CD4-positive, alpha-beta memory T cell (primary cell): ENCODE measurements at regions not wholly inside any gene's neighbourhood (a gene's known extent, or its start where the extent isn't known, plus 50 kb on each side); places are given as distances from the start of the nearest gene placed in this dataset.

Source experiments
- CTCF ChIA-PET: fragments of 350-600 bp; sonication (Branson Sonifier 250); formaldehyde crosslinking; loops from one replicate; lab custom pipeline; 2021; ENCODE audit warnings: inconsistent platforms; ENCODE audit not compliant: partially characterized antibody; lab: Charles Lee
- POLR2A ChIA-PET: fragments of 350-600 bp; sonication (Branson Sonifier 250); formaldehyde crosslinking; loops from one replicate; lab custom pipeline; 2021; ENCODE audit not compliant: partially characterized antibody; lab: Charles Lee
- DNase-seq, 5 donors: peaks; one replicate each; pipeline versions ENCODE4 v3.0.0 to v3.0.0-alpha.2; 2020 to 2022; ENCODE audit warnings: mixed read lengths in 1 of 5
- H3K27ac ChIP-seq: one replicate; pipeline ENCODE4 v1.7.0; 2013; ENCODE audit warnings: low read depth, low read length
- H3K27me3 ChIP-seq: 2 replicates; pipeline ENCODE4 v1.7.0; 2013; ENCODE audit warnings: mild to moderate bottlenecking, low read length, moderate library complexity; ENCODE audit not compliant: insufficient read depth
- H3K36me3 ChIP-seq: 2 replicates; pipeline ENCODE4 v1.7.0; 2013; ENCODE audit warnings: mild to moderate bottlenecking, low read length, moderate library complexity; ENCODE audit not compliant: insufficient read depth
- H3K4me1 ChIP-seq: 2 replicates; pipeline ENCODE4 v1.7.0; 2013; ENCODE audit warnings: mild to moderate bottlenecking, low read length, moderate library complexity; ENCODE audit not compliant: insufficient read depth
- H3K4me3 ChIP-seq, 2 donors: one replicate each; pipeline ENCODE4 v1.7.0; 2013; ENCODE audit warnings: low read length in 2 of 2, mild to moderate bottlenecking in 1 of 2
- H3K9me3 ChIP-seq, 2 donors: one replicate each; pipeline ENCODE4 v1.7.0; 2013; ENCODE audit warnings: low read length in 2 of 2, control low read depth in 1 of 2; ENCODE audit not compliant: control insufficient read depth in 1 of 2
- H3K27ac Mint-ChIP-seq, 7 donors: one replicate each; pipeline ENCODE4 v1.8.0; 2020 to 2021; ENCODE audit warnings: mixed read lengths in 7 of 7, mild to moderate bottlenecking in 6 of 7, inconsistent platforms in 3 of 7, moderate library complexity in 3 of 7
- H3K27me3 Mint-ChIP-seq, 2 donors: one replicate each; pipeline ENCODE4 v1.8.0; 2020 to 2021; ENCODE audit warnings: mixed read lengths in 2 of 2
- H3K36me3 Mint-ChIP-seq, 2 donors: one replicate each; pipeline ENCODE4 v1.8.0; 2020 to 2021; ENCODE audit warnings: mixed read lengths in 2 of 2, inconsistent platforms in 1 of 2, mild to moderate bottlenecking in 1 of 2
- H3K4me1 Mint-ChIP-seq, 4 donors: one replicate each; pipeline ENCODE4 v1.8.0; 2020 to 2021; ENCODE audit warnings: mixed read lengths in 4 of 4, mild to moderate bottlenecking in 1 of 4
- H3K4me3 Mint-ChIP-seq, 8 donors: one replicate each; pipeline ENCODE4 v1.8.0; 2020 to 2021; ENCODE audit warnings: mixed read lengths in 8 of 8, mild to moderate bottlenecking in 7 of 8, moderate library complexity in 6 of 8, inconsistent platforms in 3 of 8
- H3K9me3 Mint-ChIP-seq, 8 donors: one replicate each; pipeline ENCODE4 v1.8.0; 2020 to 2021; ENCODE audit warnings: mixed read lengths in 8 of 8, mild to moderate bottlenecking in 5 of 8, inconsistent platforms in 3 of 8, moderate library complexity in 1 of 8
- intact Hi-C: fragments of 100-400 bp; cut with micrococcal nuclease; formaldehyde crosslinking; loops from one replicate; pipeline ENCODE4 v1.15.1; 2023

GRCh38 chr15:88987591-88987933 lies 74.4 kb upstream of the MFGE8 start:
- ChIA-PET POLR2A (no interaction called here), CTCF (no interaction called here)
- peak overlapping the region in 1 of 7 donors; percentile 13 for H3K27ac Mint-ChIP-seq
- no peaks in the 10 kb centered on the region for H3K36me3 Mint-ChIP-seq
- no peak overlapping the region for H3K4me3 ChIP-seq
- H3K27ac ChIP-seq, result no peak overlapping the region
- H3K36me3 ChIP-seq, result no peaks in the 10 kb centered on the region
- no peaks in the 10 kb centered on the region for H3K9me3 Mint-ChIP-seq
- no peaks in the 10 kb centered on the region for H3K4me1 Mint-ChIP-seq
- H3K4me1 ChIP-seq, result no peaks in the 10 kb centered on the region
- H3K27me3 ChIP-seq, result no peaks in the 10 kb centered on the region
- intact Hi-C loops, result no loop called here
- H3K9me3 ChIP-seq, result no peaks in the 10 kb centered on the region
- DNase-seq, result no peak
- H3K4me3 Mint-ChIP-seq, result no peak overlapping the region
- peaks cover 2% of the 10 kb centered on the region in 2 donors for H3K27me3 Mint-ChIP-seq

- H3K27ac ChIP-seq, result no peak overlapping the region
- H3K27me3 ChIP-seq, result no peaks in the 10 kb centered on the region
- H3K9me3 Mint-ChIP-seq, result no peaks in the 10 kb centered on the region
- H3K4me1 Mint-ChIP-seq, result no peaks in the 10 kb centered on the region
- H3K4me3 ChIP-seq, result no peak overlapping the region
- no peaks in the 10 kb centered on the region for H3K36me3 ChIP-seq
- DNase-seq, result no peak
- intact Hi-C loops, result no loop called here
- H3K9me3 ChIP-seq, result no peaks in the 10 kb centered on the region
- ChIA-PET POLR2A (no interaction called here), CTCF (no interaction called here)
- H3K36me3 Mint-ChIP-seq, result no peaks in the 10 kb centered on the region
- no peaks in the 10 kb centered on the region for H3K4me1 ChIP-seq
- no peak overlapping the region for H3K27ac Mint-ChIP-seq
- no peak overlapping the region for H3K4me3 Mint-ChIP-seq
- peaks cover 2% of the 10 kb centered on the region in 2 donors for H3K27me3 Mint-ChIP-seq
Measured at GRCh38 chr15:88987934-88988671, 74.9 kb upstream of the MFGE8 start.

- Mint-ChIP-seq H3K36me3 (no peaks in the 10 kb centered on the region), H3K27me3 (peaks cover 2% of the 10 kb centered on the region in 2 donors), H3K27ac (no peak overlapping the region), H3K9me3 (no peaks in the 10 kb centered on the region), H3K4me1 (no peaks in the 10 kb centered on the region), H3K4me3 (no peak overlapping the region)
- no peaks in the 10 kb centered on the region for H3K36me3 ChIP-seq
- intact Hi-C loops, result no loop called here
- no peak overlapping the region for H3K27ac ChIP-seq
- H3K27me3 ChIP-seq, result no peaks in the 10 kb centered on the region
- H3K4me1 ChIP-seq, result no peaks in the 10 kb centered on the region
- ChIA-PET CTCF (no interaction called here), POLR2A (no interaction called here)
- no peak for DNase-seq
- H3K9me3 ChIP-seq, result no peaks in the 10 kb centered on the region
- H3K4me3 ChIP-seq, result no peak overlapping the region
Measured at GRCh38 chr15:88989578-88989977, 76.4 kb upstream of the MFGE8 start.

- intact Hi-C loops, result no loop called here
- CTCF ChIA-PET, result no interaction called here
- no peak for DNase-seq
Measured at GRCh38 chr15:88990185-88990679, 77.1 kb upstream of the MFGE8 start.

GRCh38 chr15:88992216-88992615 lies 79.0 kb upstream of the MFGE8 start:
- CTCF ChIA-PET, result no interaction called here
- POLR2A ChIA-PET, result no interaction called here
- Histone ChIP-seq H3K9me3 (no peaks in the 10 kb centered on the region), H3K36me3 (no peaks in the 10 kb centered on the region), H3K27ac (no peak overlapping the region), H3K4me1 (no peaks in the 10 kb centered on the region), H3K27me3 (no peaks in the 10 kb centered on the region), H3K4me3 (no peak overlapping the region)
- H3K4me3 Mint-ChIP-seq, result no peak overlapping the region
- H3K27me3 Mint-ChIP-seq, result peaks cover 2 to 6% of the 10 kb centered on the region in 2 donors
- H3K4me1 Mint-ChIP-seq, result no peaks in the 10 kb centered on the region
- no peaks in the 10 kb centered on the region for H3K9me3 Mint-ChIP-seq
- no peaks in the 10 kb centered on the region for H3K36me3 Mint-ChIP-seq
- intact Hi-C loops, result no loop called here
- no peak for DNase-seq
- no peak overlapping the region for H3K27ac Mint-ChIP-seq

More at GRCh38 chr15:88990185-88990679, 77.1 kb upstream of the MFGE8 start:
- no peaks in the 10 kb centered on the region for H3K27me3 ChIP-seq
- H3K36me3 Mint-ChIP-seq, result no peaks in the 10 kb centered on the region
- H3K27ac ChIP-seq, result no peak overlapping the region
- H3K4me1 ChIP-seq, result no peaks in the 10 kb centered on the region
- H3K4me3 Mint-ChIP-seq, result no peak overlapping the region
- no peak overlapping the region for H3K27ac Mint-ChIP-seq
- no peaks in the 10 kb centered on the region for H3K4me1 Mint-ChIP-seq
- H3K36me3 ChIP-seq, result no peaks in the 10 kb centered on the region
- H3K9me3 Mint-ChIP-seq, result no peaks in the 10 kb centered on the region
- H3K4me3 ChIP-seq, result no peak overlapping the region
- peaks cover 2% of the 10 kb centered on the region in 2 donors for H3K27me3 Mint-ChIP-seq
- POLR2A ChIA-PET, result no interaction called here
- H3K9me3 ChIP-seq, result no peaks in the 10 kb centered on the region

GRCh38 chr15:88992912-88993376 lies 79.8 kb upstream of the MFGE8 start:
- H3K9me3 Mint-ChIP-seq, result no peaks in the 10 kb centered on the region
- no peaks in the 10 kb centered on the region for H3K36me3 Mint-ChIP-seq
- H3K27ac Mint-ChIP-seq, result no peak overlapping the region
- ChIA-PET CTCF (interaction anchor here (1.6 kb wide), 1 partner anchor 88 kb away, joined by 10 read pairs; no protein-coding TSS in a partner anchor), POLR2A (no interaction called here)
- Histone ChIP-seq H3K4me3 (no peak overlapping the region), H3K27me3 (no peaks in the 10 kb centered on the region), H3K9me3 (no peaks in the 10 kb centered on the region), H3K4me1 (no peaks in the 10 kb centered on the region), H3K27ac (no peak overlapping the region), H3K36me3 (no peaks in the 10 kb centered on the region)
- peaks cover 5 to 6% of the 10 kb centered on the region in 2 donors for H3K27me3 Mint-ChIP-seq
- no peak overlapping the region for H3K4me3 Mint-ChIP-seq
- no peak for DNase-seq
- H3K4me1 Mint-ChIP-seq, result no peaks in the 10 kb centered on the region
- intact Hi-C loops, result no loop called here

GRCh38 chr15:88993662-88994061 lies 80.5 kb upstream of the MFGE8 start:
- POLR2A ChIA-PET, result no interaction called here
- Histone ChIP-seq H3K27ac (no peak overlapping the region), H3K36me3 (no peaks in the 10 kb centered on the region), H3K4me1 (no peaks in the 10 kb centered on the region), H3K27me3 (no peaks in the 10 kb centered on the region), H3K4me3 (no peak overlapping the region), H3K9me3 (no peaks in the 10 kb centered on the region)
- H3K4me3 Mint-ChIP-seq, result no peak overlapping the region
- H3K27ac Mint-ChIP-seq, result no peak overlapping the region
- CTCF ChIA-PET, result interaction anchor here (1.6 kb wide), 1 partner anchor 89 kb away, joined by 10 read pairs; no protein-coding TSS in a partner anchor
- intact Hi-C loops, result no loop called here
- peaks cover 6 to 8% of the 10 kb centered on the region in 2 donors for H3K27me3 Mint-ChIP-seq
- no peaks in the 10 kb centered on the region for H3K4me1 Mint-ChIP-seq
- H3K36me3 Mint-ChIP-seq, result no peaks in the 10 kb centered on the region
- no peak for DNase-seq
- H3K9me3 Mint-ChIP-seq, result no peaks in the 10 kb centered on the region
